ENCODE measurements at regions not wholly inside any gene's neighbourhood (a gene's known extent, or its start where the extent isn't known, plus 50 kb on each side); places are given as distances from the start of the nearest gene placed in this dataset.
A peak's percentile ranks its signal among the peaks of the same experiment; 100 is the strongest.
"Not testable (repeated sequence)": the region's sequence is repeated elsewhere in the genome, so short reads cannot be mapped to it uniquely, and the experiment has no call there.

- DNase-seq (ENCODE audit: low spot score), result no peak
- TF ChIP-seq, protein P1, sequence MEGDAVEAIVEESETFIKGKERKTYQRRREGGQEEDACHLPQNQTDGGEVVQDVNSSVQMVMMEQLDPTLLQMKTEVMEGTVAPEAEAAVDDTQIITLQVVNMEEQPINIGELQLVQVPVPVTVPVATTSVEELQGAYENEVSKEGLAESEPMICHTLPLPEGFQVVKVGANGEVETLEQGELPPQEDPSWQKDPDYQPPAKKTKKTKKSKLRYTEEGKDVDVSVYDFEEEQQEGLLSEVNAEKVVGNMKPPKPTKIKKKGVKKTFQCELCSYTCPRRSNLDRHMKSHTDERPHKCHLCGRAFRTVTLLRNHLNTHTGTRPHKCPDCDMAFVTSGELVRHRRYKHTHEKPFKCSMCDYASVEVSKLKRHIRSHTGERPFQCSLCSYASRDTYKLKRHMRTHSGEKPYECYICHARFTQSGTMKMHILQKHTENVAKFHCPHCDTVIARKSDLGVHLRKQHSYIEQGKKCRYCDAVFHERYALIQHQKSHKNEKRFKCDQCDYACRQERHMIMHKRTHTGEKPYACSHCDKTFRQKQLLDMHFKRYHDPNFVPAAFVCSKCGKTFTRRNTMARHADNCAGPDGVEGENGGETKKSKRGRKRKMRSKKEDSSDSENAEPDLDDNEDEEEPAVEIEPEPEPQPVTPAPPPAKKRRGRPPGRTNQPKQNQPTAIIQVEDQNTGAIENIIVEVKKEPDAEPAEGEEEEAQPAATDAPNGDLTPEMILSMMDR (IDR thresholded peaks at IDR 0.05; ENCODE audit: extremely low read depth, missing control alignments), result no peak
These were observed 1277.0 kb downstream of the TMEM121 start for GRCh38 chr14:106803379-106803778.

DNA sequence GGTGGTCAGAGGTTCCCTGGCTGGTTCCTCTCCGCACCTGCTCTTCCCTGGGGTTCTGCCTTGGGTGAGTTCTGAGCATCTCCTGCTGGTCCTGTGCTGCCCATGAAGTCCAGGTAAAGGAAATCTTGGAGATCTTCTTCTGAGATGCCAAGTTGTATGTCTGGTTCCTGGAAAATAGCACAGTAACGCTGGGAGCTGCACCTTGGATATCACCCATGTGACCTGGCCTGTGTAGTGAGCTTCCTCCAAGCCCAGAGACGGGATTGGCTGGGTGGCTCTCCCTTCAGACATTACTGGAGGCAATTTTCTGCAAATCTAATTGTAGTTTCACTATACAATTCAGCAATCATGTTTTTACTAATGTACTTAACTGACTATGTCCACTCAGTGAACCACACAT is 1281.1 kb downstream of the TMEM121 start:
- TF ChIP-seq, protein P1 (IDR thresholded peaks at IDR 0.05; ENCODE audit: extremely low read depth, missing control alignments), result no peak
- no peak for DNase-seq (ENCODE audit: low spot score)

- DNase-seq (ENCODE audit: low spot score), result no peak
- TF ChIP-seq, protein P1 (IDR thresholded peaks at IDR 0.05; ENCODE audit: extremely low read depth, missing control alignments), result no peak
These were observed 1282.1 kb downstream of the TMEM121 start for GRCh38 chr14:106808458-106808857.

GRCh38 chr14:106808907-106809306 is 1282.5 kb downstream of the TMEM121 start:
- TF ChIP-seq, protein P1 (IDR thresholded peaks at IDR 0.05; ENCODE audit: extremely low read depth, missing control alignments), result no peak
- DNase-seq (ENCODE audit: low spot score), result no peak

DNA sequence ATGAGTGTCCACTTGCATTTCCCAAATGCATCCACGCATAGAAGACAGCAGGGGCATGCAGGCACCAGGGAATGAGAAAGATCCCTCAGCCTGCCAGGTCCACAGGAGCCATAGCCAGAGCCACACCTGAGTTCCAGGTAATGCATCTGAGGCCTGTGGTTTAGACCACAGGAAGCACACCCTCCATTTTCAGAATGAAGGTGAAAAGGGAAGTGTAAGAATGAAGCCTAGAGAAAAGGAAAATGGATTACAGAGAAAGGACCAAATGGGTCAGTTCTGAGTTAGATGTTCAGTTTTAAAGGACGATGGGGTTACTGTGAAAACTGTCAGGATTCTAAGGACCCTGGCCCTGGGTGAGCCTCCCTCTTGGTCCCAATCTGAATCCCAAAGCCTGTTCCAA is 1283.2 kb downstream of the TMEM121 start:
- TF ChIP-seq, protein P1 (IDR thresholded peaks at IDR 0.05; ENCODE audit: extremely low read depth, missing control alignments), result no peak

DNA sequence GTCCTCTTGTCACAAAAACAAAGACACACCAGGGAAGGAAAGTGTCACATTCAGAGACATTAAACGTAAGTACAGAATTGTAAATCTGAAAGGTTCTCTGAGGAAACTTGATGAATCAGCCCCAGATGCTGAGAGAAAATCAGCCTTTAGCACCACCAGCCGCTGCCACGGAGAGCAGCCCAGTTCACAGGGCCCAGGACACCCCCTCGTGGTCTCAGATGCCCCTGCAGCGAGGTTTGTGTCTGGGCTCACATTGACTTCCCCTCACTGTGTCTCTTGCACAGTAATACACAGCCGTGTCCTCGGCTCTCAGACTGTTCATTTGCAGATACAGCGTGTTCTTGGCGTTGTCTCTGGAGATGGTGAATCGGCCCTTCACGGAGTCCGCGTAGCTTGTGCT is 1283.8 kb downstream of the TMEM121 start:
- not testable (repeated sequence) for DNase-seq (ENCODE audit: low spot score)
- TF ChIP-seq, protein P1 (IDR thresholded peaks at IDR 0.05; ENCODE audit: extremely low read depth, missing control alignments), result peak; percentile 15

More for the DNA sequence above, 1283.2 kb downstream of the TMEM121 start:
- DNase-seq (ENCODE audit: low spot score), result no peak

DNA sequence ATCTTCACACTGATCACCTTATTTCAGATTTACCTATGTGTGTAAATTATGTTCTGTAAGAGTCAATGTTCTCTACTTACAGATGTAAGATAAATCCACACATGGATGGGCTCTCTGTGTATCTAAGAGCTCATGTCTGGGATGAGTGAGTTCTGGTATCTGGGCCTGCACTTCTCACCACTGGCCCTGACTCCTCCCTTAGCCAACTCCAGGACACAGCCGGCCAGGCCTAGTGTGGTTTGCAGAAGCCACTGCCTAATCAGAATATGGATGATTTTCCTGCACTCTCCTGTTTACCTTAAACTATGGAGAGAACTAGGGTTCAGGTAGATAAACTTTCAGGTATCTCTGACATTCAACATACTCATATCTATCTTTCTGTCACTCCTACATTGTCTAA is 1284.8 kb downstream of the TMEM121 start:
- TF ChIP-seq, protein P1 (IDR thresholded peaks at IDR 0.05; ENCODE audit: extremely low read depth, missing control alignments), result no peak
- no peak for DNase-seq (ENCODE audit: low spot score)

Data from GM20000 (cell line).